Fibroblast of skin of abdomen (primary cell): ENCODE measurements at regions not wholly inside any gene's neighbourhood (a gene's known extent, or its start where the extent isn't known, plus 50 kb on each side); places are given as distances from the start of the nearest gene placed in this dataset.

Experiments used
- DNase-seq: peaks from one replicate; pipeline ENCODE4 v3.0.0-alpha.2; 2013

- no peak for DNase-seq
These were observed 197.3 kb downstream of the PTEN start for GRCh38 chr10:88060762-88061161.

GRCh38 chr10:88062385-88062784 is 199.0 kb downstream of the PTEN start:
- no peak for DNase-seq

- DNase-seq, result peak; percentile 20
These were observed 199.5 kb downstream of the PTEN start for GRCh38 chr10:88062798-88063472.

GRCh38 chr10:88063861-88064557 is 200.6 kb downstream of the PTEN start:
- DNase-seq, result no peak

GRCh38 chr10:88064608-88065382 is 201.4 kb downstream of the PTEN start:
- peak; percentile 79 for DNase-seq

GRCh38 chr10:88065383-88066049 is 202.1 kb downstream of the PTEN start:
- DNase-seq, result peak; percentile 51

GRCh38 chr10:88066319-88066718 is 202.9 kb downstream of the PTEN start:
- no peak for DNase-seq

GRCh38 chr10:88066876-88067275 is 203.5 kb downstream of the PTEN start:
- no peak for DNase-seq

- no peak for DNase-seq
These were observed 204.3 kb downstream of the PTEN start for GRCh38 chr10:88067737-88068136.

- DNase-seq, result no peak
These were observed 205.9 kb downstream of the PTEN start for GRCh38 chr10:88069338-88069737.

GRCh38 chr10:88070080-88070880 is 206.9 kb downstream of the PTEN start:
- DNase-seq, result no peak

- no peak for DNase-seq
These were observed 208.5 kb downstream of the PTEN start for GRCh38 chr10:88071879-88072278.

- no peak for DNase-seq
These were observed 210.3 kb downstream of the PTEN start for GRCh38 chr10:88073682-88074081.

GRCh38 chr10:88074971-88075370 is 211.5 kb downstream of the PTEN start:
- DNase-seq, result no peak

- no peak for DNase-seq
These were observed 212.8 kb downstream of the PTEN start for GRCh38 chr10:88076027-88076880.

- no peak for DNase-seq
These were observed 214.6 kb downstream of the PTEN start for GRCh38 chr10:88077977-88078376.

GRCh38 chr10:88080213-88080612 is 216.8 kb downstream of the PTEN start:
- no peak for DNase-seq

- DNase-seq, result no peak
These were observed 218.1 kb downstream of the PTEN start for GRCh38 chr10:88081457-88082054.

- DNase-seq, result no peak
These were observed 219.0 kb downstream of the PTEN start for GRCh38 chr10:88082391-88082790.

GRCh38 chr10:88082806-88083596 is 219.6 kb downstream of the PTEN start:
- no peak for DNase-seq
